Lower leg skin (tissue), 4 donors: ENCODE measurements at regions not wholly inside any gene's neighbourhood (a gene's known extent, or its start where the extent isn't known, plus 50 kb on each side); places are given as distances from the start of the nearest gene placed in this dataset.

Source experiments
- DNase-seq, 2 donors: peaks; one replicate each; pipeline ENCODE4 v3.0.0-alpha.2; 2019; ENCODE audit warnings: low spot score in 2 of 2
- H3K4me3 ChIP-seq: fragments of 200-600 bp; sonication (generic); 2 replicates; pipeline ENCODE4 v1.5.1; 2017; ENCODE audit warnings: mild to moderate bottlenecking, low read depth; ENCODE audit not compliant: poor library complexity, severe bottlenecking
- CTCF ChIP-seq, 3 donors: fragments of 450-650 bp; IDR thresholded peaks; one replicate each; pipeline ENCODE4 v1.5.1; 2016; ENCODE audit warnings: antibody characterized with exemption in 3 of 3, mild to moderate bottlenecking in 3 of 3, moderate library complexity in 2 of 3
- POLR2A ChIP-seq, 2 donors: fragments of 450-650 bp; IDR thresholded peaks; one replicate each; pipeline ENCODE4 v1.6.1; 2016 to 2017; ENCODE audit warnings: antibody characterized with exemption in 2 of 2, mild to moderate bottlenecking in 1 of 2, moderate library complexity in 1 of 2
- WGBS, 2 donors: methylation state at CpG; one replicate each; pipeline ENCODE4 v1.1.5; 2018; 5-methylcytosine and 5-hydroxymethylcytosine counted together
- intact Hi-C: fragments of 100-400 bp; cut with DNase I; formaldehyde crosslinking; loops from one replicate; pipeline ENCODE4 v1.15.0; 2023; ENCODE audit warnings: low total_unique reads

DNA sequence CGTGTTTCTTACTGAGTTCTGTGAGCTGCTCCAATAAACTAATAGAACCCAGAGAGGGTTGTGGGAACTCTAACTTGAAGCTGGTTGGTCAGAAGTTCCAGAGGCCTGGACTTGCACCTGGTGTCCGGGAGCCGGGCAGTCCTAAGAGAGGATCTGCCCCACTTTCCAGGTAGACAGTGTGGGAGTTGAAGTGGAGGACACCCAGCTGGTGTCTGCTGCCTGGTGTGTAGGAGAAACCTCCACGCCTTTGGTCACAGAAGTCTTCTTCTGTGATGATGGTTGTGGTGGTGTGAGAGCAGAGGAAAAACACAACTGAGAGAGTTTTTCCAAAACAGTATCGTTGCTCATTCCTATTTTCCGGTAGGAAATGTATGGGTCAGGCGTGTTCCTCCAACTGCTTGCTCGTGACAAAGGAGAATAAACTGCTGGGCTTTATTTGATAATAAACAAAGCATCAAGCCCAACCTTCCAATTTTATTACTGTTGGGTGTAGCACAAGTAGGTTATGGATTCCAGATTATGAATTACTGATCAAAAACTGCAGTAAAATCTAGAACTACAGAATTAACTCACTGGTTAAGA is 137.0 kb downstream of the KLF13 start:
- 53 to 55% methylated on average over 8 of the region's 8 CpGs for WGBS, 2 donors
- intact Hi-C loops, result no loop called here
- H3K4me3 ChIP-seq, result no peak overlapping the region
- DNase-seq, result peak; percentile 9 to 76
- no peak for TF ChIP-seq CTCF (IDR thresholded peaks at IDR 0.05)
- TF ChIP-seq POLR2A (IDR thresholded peaks at IDR 0.05), result no peak

DNA sequence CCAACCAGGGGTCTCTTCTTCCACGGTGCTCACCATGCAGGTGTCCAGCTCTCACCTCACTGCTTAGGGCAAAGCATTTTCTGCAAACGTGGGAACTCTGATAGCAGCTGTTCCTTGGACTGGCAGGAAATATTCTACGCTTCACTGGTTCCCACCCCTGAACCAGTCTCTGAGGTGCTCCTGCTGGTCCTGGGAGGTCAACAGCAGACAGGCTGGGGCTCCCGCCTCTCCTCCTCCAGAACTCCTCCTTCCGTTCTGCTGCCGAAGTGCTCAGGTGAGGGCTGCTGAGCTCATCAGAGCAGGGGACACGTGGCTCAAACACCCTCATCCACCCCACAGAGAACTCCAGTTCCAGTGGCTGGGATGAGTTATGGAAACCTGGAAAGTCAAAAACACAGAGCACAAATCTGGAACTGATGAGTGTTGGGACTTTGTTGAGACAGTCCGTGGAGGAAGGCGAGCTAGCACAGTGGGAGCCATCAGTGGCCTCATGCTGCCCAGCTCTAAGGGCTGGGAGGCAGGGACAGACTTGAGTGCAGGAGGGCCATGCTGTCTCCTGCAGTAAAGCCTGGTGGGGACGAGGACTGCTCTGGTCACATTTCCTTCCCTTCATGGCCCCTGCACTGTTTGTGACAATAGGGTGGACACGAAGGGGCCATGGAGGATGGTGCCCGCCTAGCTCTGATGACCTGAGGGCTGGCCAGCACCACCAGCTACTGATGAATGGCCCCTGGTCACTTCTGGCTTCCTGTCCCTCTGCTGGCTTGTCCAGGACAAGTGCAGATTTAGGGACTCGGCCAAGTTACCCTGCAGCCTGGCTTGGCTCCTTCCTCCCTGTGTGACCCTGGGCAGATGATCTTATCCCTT is 137.8 kb downstream of the KLF13 start:
- intact Hi-C loops, result no loop called here
- H3K4me3 ChIP-seq, result no peak overlapping the region
- WGBS, 2 donors, result 71 to 75% methylated on average over 13 of the region's 13 CpGs
- peak; percentile 14 to 81 for DNase-seq
- TF ChIP-seq POLR2A (IDR thresholded peaks at IDR 0.05), result no peak
- TF ChIP-seq CTCF (IDR thresholded peaks at IDR 0.05), result no peak

GRCh38 chr15:31465083-31465955 is 138.7 kb downstream of the KLF13 start:
- DNase-seq, result peak; percentile 61 to 86
- intact Hi-C loops, result no loop called here
- TF ChIP-seq POLR2A (IDR thresholded peaks at IDR 0.05), result no peak
- TF ChIP-seq CTCF (IDR thresholded peaks at IDR 0.05), result no peak
- no peak overlapping the region for H3K4me3 ChIP-seq
- WGBS, 2 donors, result 48 to 55% methylated on average over 10 of the region's 10 CpGs

DNA sequence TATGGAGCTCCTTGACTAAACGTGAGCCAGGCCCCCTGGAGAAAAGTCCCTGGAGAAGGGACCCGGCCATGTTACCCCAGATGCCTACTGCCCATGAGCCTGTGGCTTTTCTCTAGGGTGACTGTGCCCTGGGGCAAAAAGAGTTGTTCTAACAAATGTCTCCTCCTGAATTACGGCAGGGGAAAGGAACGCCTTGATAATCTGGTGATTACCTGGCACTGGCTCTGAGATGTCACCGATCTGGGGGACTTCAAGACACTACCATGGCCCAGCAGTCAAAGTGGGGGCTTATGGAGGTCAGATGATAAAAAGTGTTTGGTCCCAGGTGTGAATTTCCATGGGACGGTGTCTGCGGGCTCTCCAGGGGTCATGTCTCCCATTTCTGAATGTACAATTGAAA is 140.7 kb downstream of the KLF13 start:
- H3K4me3 ChIP-seq, result no peak overlapping the region
- TF ChIP-seq CTCF (IDR thresholded peaks at IDR 0.05) (no peak), POLR2A (IDR thresholded peaks at IDR 0.05) (no peak)
- intact Hi-C loops, result no loop called here
- 77 to 81% methylated on average over 7 of the region's 7 CpGs for WGBS, 2 donors
- DNase-seq, result peak; percentile 18 to 54

DNA sequence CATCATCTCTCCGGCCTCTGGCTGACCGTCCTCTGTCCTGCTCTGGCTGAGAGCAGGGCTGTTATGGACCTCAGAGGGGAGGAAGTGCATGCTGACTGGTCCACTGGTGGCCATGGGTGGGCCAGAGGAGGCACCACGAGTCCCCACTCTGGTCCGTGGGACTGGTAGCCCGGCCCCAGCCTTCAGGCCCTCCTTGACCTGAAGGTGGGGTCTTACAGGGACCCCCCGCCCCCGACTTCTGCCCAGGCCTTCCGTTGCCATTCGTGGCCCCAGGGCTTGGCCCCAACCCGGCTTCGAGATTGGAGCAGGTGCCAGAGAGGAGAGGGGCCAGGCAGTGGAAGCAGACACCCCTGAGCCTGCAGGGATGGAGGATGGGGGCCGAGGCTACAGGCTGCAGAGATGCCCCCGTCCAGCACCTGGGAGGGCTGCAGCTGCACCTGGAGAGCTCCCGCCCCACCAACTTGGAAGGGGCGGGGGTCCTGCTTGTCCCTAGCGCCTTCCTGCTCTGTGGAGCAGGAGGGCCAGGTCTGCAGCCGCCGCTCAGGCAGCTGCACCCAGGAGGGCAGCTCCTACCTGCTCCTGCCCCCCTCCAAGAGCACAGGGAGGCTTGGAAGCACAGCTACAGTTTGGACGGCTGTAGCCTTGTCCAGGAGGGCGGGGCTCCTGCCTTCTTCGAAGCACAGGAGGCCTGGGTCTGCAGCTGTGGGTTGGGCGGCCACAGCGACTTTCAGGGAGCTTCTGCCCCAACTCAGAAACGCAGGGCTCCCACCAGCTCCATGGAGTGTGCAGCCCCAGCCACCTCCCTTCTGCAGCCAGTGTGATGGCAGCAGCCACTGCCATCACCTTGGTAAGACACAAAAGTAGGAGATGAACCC is 142.5 kb downstream of the KLF13 start:
- TF ChIP-seq CTCF (IDR thresholded peaks at IDR 0.05), result no peak
- no peak for TF ChIP-seq POLR2A (IDR thresholded peaks at IDR 0.05)
- WGBS, 2 donors, result 85 to 88% methylated on average over 13 to 22 of the region's 24 CpGs
- H3K4me3 ChIP-seq, result no peak overlapping the region
- intact Hi-C loops, result no loop called here
- peak; percentile 13 to 75 for DNase-seq
